A673 (cell line): ENCODE measurements at regions not wholly inside any gene's neighbourhood (a gene's known extent, or its start where the extent isn't known, plus 50 kb on each side); places are given as distances from the start of the nearest gene placed in this dataset.

Experiments used
- CTCF ChIP-seq: fragments of 300-800, 200-600 bp; sonication (generic); conservative IDR thresholded peaks from 2 replicates; pipeline ENCODE4 v1.5.1; 2017; ENCODE audit warnings: low read depth, mild to moderate bottlenecking, antibody characterized with exemption, low read length, moderate library complexity, mixed read lengths
- EZH2 ChIP-seq: fragments of 200-600 bp; sonication (generic); IDR thresholded peaks from 2 replicates; pipeline ENCODE4 v1.6.1; 2017; ENCODE audit warnings: borderline replicate concordance, low read depth, mild to moderate bottlenecking, mixed read lengths, antibody characterized with exemption, low read length; ENCODE audit not compliant: poor library complexity, severe bottlenecking

- TF ChIP-seq CTCF (no peak), EZH2 (no peak)
Observed at GRCh38 chr9:19720377-19720776, 68.5 kb downstream of the SLC24A2 start.
